AG04450 (cell line): ENCODE measurements at regions not wholly inside any gene's neighbourhood (a gene's known extent, or its start where the extent isn't known, plus 50 kb on each side); places are given as distances from the start of the nearest gene placed in this dataset.

ENCODE experiments used
- CTCF ChIA-PET: fragments of 300-600, 350-600 bp; formaldehyde crosslinking; extraction: SDS; loops from one replicate; lab custom pipeline; 2022; ENCODE audit warnings: antibody characterized with exemption, inconsistent platforms; lab: Charles Lee
- POLR2A ChIA-PET: fragments of 350-600 bp; formaldehyde crosslinking; extraction: SDS; loops from one replicate; lab custom pipeline; 2021; ENCODE audit warnings: antibody characterized with exemption, inconsistent platforms; lab: Yijun Ruan, JAX
- DNase-seq: peaks from one replicate; pipeline ENCODE4 v3.0.0-alpha.2; 2011; ENCODE audit warnings: low read depth, low spot score
- H3K27ac ChIP-seq: one replicate; pipeline ENCODE4 v1.5.1; 2012; ENCODE audit warnings: low read depth, low read length, control low read depth
- H3K27me3 ChIP-seq: one replicate; pipeline ENCODE4 v1.6.0; 2012; ENCODE audit warnings: low read length; ENCODE audit not compliant: control insufficient read depth, insufficient read depth
- H3K4me3 ChIP-seq: 2 replicates; pipeline ENCODE4 v1.5.1; 2011; ENCODE audit warnings: mild to moderate bottlenecking, low read depth, low read length, control low read depth
- H3K9me3 ChIP-seq: 2 replicates; pipeline ENCODE4 v1.5.1; 2012; ENCODE audit warnings: low read length; ENCODE audit not compliant: control insufficient read depth, insufficient read depth
- CTCF ChIP-seq: IDR thresholded peaks from 2 replicates; pipeline ENCODE4 v1.5.1; 2011; ENCODE audit warnings: low read depth, low read length, control low read depth, inconsistent platforms

- ChIA-PET CTCF (interaction anchor here (5.0 kb wide), 1 partner anchor 8 kb away, joined by 41 read pairs; no protein-coding TSS in a partner anchor), POLR2A (no interaction called here)
- Histone ChIP-seq H3K4me3 (no peak overlapping the region), H3K27ac (no peak overlapping the region), H3K27me3 (no peaks in the 10 kb centered on the region), H3K9me3 (no peaks in the 10 kb centered on the region)
- no peak for TF ChIP-seq CTCF
- no peak for DNase-seq
Measured at GRCh38 chr1:87961992-87962391, 633.3 kb downstream of the LMO4 start.

DNA sequence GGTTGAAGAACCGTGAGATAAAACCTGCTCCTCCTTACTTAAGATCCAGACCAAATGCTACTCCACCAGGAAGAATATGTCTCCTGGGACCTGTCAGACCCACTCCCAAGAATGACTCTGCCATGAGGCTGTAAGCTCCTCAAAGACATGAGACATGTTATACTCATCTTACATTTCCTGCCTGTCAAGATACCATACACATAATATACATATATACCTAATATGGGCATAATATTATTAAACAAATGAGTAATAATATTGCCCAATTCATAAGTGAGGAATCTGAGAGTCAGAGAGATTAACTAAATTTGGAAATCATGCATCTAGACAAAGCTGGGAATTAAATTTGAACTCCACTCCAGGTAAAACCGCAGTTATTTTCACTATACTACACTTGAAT, 634.9 kb downstream of the LMO4 start:
- CTCF ChIA-PET: interaction anchor here (0.5 to 5.0 kb wide), 2 partner anchors 9 to 537 kb away, joined by 4 to 41 read pairs; no protein-coding TSS in a partner anchor
- Histone ChIP-seq H3K27ac (no peak overlapping the region), H3K9me3 (no peaks in the 10 kb centered on the region), H3K27me3 (no peaks in the 10 kb centered on the region), H3K4me3 (no peak overlapping the region)
- POLR2A ChIA-PET: no interaction called here
- no peak for TF ChIP-seq CTCF
- no peak for DNase-seq

GRCh38 chr1:87965193-87965592, 636.5 kb downstream of the LMO4 start:
- no peak for TF ChIP-seq CTCF
- Histone ChIP-seq H3K9me3 (no peaks in the 10 kb centered on the region), H3K4me3 (no peak overlapping the region), H3K27ac (no peak overlapping the region), H3K27me3 (no peaks in the 10 kb centered on the region)
- DNase-seq: no peak
- POLR2A ChIA-PET: no interaction called here
- CTCF ChIA-PET: interaction anchor here (0.7 to 5.0 kb wide), 3 partner anchors 11 to 635 kb away, joined by 8 to 41 read pairs (median 8); no protein-coding TSS in a partner anchor

- POLR2A ChIA-PET: interaction anchor here (0.5 to 1.2 kb wide), 5 partner anchors 13 to 640 kb away, joined by 4 to 8 read pairs (median 5); no protein-coding TSS in a partner anchor
- no peaks in the 10 kb centered on the region for H3K27me3 ChIP-seq
- no peak for DNase-seq
- no peak overlapping the region for H3K4me3 ChIP-seq
- TF ChIP-seq CTCF: no peak
- CTCF ChIA-PET: interaction anchor here (0.9 to 3.0 kb wide), 2 partner anchors 15 to 634 kb away, joined by 3 to 13 read pairs; no protein-coding TSS in a partner anchor
- H3K9me3 ChIP-seq: no peaks in the 10 kb centered on the region
- peak overlapping the region; percentile 65 for H3K27ac ChIP-seq
Measured at GRCh38 chr1:87968197-87968955, 639.7 kb downstream of the LMO4 start.

- no peak for DNase-seq
- no peaks in the 10 kb centered on the region for H3K27me3 ChIP-seq
- no peak for TF ChIP-seq CTCF
- H3K27ac ChIP-seq: no peak overlapping the region
- CTCF ChIA-PET: interaction anchor here (3.0 kb wide), 1 partner anchor 16 kb away, joined by 13 read pairs; no protein-coding TSS in a partner anchor
- no peaks in the 10 kb centered on the region for H3K9me3 ChIP-seq
- POLR2A ChIA-PET: interaction anchor here (0.7 to 1.2 kb wide), 2 partner anchors 143 to 641 kb away, joined by 4 read pairs; no protein-coding TSS in a partner anchor
- H3K4me3 ChIP-seq: no peak overlapping the region
Measured at GRCh38 chr1:87969040-87969439, 640.4 kb downstream of the LMO4 start.
